ENCODE measurements at regions not wholly inside any gene's neighbourhood (a gene's known extent, or its start where the extent isn't known, plus 50 kb on each side); places are given as distances from the start of the nearest gene placed in this dataset.

GRCh38 chr20:4585104-4585753 is 101.0 kb upstream of the PRNP start:
- TF ChIP-seq MYC (IDR thresholded peaks at IDR 0.05; ENCODE audit: insufficient read depth, insufficient read length, insufficient replicate concordance, low read length, severe bottlenecking) (no peak), JUND (IDR thresholded peaks at IDR 0.05; ENCODE audit: low read depth, low read length) (no peak), SUPT20H (IDR thresholded peaks at IDR 0.05; ENCODE audit: borderline replicate concordance, control insufficient read depth, low read depth, low read length) (no peak), ZNF687 (IDR thresholded peaks at IDR 0.05) (no peak), ZNF274 (IDR thresholded peaks at IDR 0.05; ENCODE audit: insufficient read depth, insufficient read length) (no peak), USF2 (IDR thresholded peaks at IDR 0.05; ENCODE audit: borderline replicate concordance, low read depth, low read length) (no peak), JUNB (IDR thresholded peaks at IDR 0.05) (no peak), REST (IDR thresholded peaks at IDR 0.05; ENCODE audit: low read depth, low read length) (no peak), EZH2 (IDR thresholded peaks at IDR 0.05; ENCODE audit: borderline replicate concordance, control insufficient read depth, low read depth, low read length) (no peak), CTCF (IDR thresholded peaks at IDR 0.05 in 2 of 3, conservative IDR thresholded peaks at IDR 0.05 in 1 of 3; ENCODE audit: control insufficient read depth in 2 of 3, extremely low read depth in 1 of 3, insufficient read depth in 1 of 3, low read depth in 3 of 3, low read length in 3 of 3) (no peak), POLR2A (IDR thresholded peaks at IDR 0.05; ENCODE audit: low read depth, low read length) (no peak), SPI1 (IDR thresholded peaks at IDR 0.05; ENCODE audit: borderline replicate concordance, insufficient read depth, low read depth, low read length) (no peak)

Measured in GM12878 (cell line).